Brain microvascular endothelial cell (primary cell): ENCODE measurements at regions not wholly inside any gene's neighbourhood (a gene's known extent, or its start where the extent isn't known, plus 50 kb on each side); places are given as distances from the start of the nearest gene placed in this dataset.

Experiments used
- DNase-seq: peaks from one replicate; pipeline ENCODE4 v3.0.0-alpha.2; 2020
- H3K27ac ChIP-seq: fragments of 250-450 bp; sonication (Bioruptor Pico); 2 replicates; pipeline ENCODE4 v1.5.1; 2020; ENCODE audit warnings: mild to moderate bottlenecking, moderate library complexity
- H3K27me3 ChIP-seq: fragments of 250-450 bp; sonication (Bioruptor Pico); replicated peaks from 2 replicates; pipeline ENCODE4 v1.5.1; 2020; ENCODE audit warnings: mild to moderate bottlenecking
- H3K36me3 ChIP-seq: fragments of 250-450 bp; sonication (Bioruptor Pico); replicated peaks from 2 replicates; pipeline ENCODE4 v1.5.1; 2020; ENCODE audit warnings: mild to moderate bottlenecking
- H3K4me3 ChIP-seq: 2 replicates; pipeline ENCODE4 v1.5.1; 2011; ENCODE audit warnings: low read depth, mild to moderate bottlenecking, control low read depth, low read length, moderate library complexity
- in situ Hi-C: cut with HindIII; loops from 2 replicates; pipeline ENCODE4 v1.10.0; 2017; ENCODE audit warnings: low sequenced_read_pairs, low pct_ligation_motif_present
- TF ChIP-seq, protein P1 (sequence below): IDR thresholded peaks from 2 replicates; pipeline ENCODE4 v1.5.1; 2011; ENCODE audit warnings: low read depth, mild to moderate bottlenecking, moderate library complexity, low read length, control low read depth, inconsistent platforms; ENCODE audit errors: missing control alignments

DNA sequence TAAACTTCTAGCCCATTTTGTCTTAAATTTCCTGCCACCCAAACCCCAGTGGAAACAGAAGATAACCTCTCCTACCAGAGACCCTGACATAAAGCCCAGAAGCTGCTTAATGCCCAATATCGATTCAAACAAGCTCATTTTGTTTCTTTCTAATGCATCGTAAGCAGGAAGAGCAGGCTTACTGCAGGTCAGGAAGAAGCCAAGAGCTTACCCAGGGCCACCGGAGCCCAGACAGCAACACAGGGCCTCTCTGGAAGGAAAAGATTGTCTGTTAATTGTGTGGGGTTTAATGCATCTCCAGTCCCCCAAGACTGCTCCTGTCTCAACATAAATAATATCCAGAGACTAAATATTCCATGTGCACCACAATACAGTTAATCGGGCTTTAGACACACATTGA lies 177.3 kb upstream of the NOCT start:
- no peak for DNase-seq
- in situ Hi-C loops = no loop called here
- no peak overlapping the region for H3K4me3 ChIP-seq
- TF ChIP-seq, protein P1, sequence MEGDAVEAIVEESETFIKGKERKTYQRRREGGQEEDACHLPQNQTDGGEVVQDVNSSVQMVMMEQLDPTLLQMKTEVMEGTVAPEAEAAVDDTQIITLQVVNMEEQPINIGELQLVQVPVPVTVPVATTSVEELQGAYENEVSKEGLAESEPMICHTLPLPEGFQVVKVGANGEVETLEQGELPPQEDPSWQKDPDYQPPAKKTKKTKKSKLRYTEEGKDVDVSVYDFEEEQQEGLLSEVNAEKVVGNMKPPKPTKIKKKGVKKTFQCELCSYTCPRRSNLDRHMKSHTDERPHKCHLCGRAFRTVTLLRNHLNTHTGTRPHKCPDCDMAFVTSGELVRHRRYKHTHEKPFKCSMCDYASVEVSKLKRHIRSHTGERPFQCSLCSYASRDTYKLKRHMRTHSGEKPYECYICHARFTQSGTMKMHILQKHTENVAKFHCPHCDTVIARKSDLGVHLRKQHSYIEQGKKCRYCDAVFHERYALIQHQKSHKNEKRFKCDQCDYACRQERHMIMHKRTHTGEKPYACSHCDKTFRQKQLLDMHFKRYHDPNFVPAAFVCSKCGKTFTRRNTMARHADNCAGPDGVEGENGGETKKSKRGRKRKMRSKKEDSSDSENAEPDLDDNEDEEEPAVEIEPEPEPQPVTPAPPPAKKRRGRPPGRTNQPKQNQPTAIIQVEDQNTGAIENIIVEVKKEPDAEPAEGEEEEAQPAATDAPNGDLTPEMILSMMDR = no peak
- no peaks in the 10 kb centered on the region for H3K27me3 ChIP-seq
- H3K36me3 ChIP-seq = no peaks in the 10 kb centered on the region
- H3K27ac ChIP-seq = no peak overlapping the region

DNA sequence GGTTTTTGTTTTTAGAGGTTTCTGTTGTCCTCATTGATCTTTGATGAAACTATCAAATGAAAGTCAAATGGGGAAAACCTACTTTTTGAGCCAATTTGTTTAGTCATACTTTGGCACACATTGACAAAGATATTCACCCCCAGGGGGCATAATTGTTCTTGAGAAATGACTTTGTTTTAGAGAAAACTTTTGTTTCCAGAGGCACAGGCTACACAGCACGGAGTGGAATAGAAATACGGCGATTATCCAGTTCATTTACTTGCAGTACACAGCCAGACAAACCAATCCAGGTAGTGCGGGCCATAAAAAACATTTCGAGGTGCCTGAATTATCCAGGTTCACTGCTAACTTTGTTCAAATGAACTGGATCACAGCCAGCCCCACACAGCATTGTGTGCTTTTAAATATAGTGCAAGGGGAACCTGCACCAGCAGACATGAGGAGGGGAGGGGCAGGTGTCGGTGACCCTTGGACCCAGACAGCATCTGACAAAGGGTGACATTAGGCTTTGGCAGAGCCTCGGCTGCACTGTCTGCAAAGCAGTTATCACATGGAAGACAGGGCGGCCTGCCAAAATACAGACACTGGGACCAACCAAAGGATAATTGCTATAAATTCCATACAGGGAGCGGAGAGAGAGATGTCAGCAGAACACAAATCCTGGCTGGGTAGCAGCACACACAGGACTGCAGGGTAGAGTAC lies 179.6 kb upstream of the NOCT start:
- Histone ChIP-seq H3K27ac (no peak overlapping the region), H3K36me3 (no peaks in the 10 kb centered on the region), H3K27me3 (no peaks in the 10 kb centered on the region), H3K4me3 (no peak overlapping the region)
- TF ChIP-seq, protein P1 = no peak
- DNase-seq = peak; percentile 39
- in situ Hi-C loops = no loop called here

DNA sequence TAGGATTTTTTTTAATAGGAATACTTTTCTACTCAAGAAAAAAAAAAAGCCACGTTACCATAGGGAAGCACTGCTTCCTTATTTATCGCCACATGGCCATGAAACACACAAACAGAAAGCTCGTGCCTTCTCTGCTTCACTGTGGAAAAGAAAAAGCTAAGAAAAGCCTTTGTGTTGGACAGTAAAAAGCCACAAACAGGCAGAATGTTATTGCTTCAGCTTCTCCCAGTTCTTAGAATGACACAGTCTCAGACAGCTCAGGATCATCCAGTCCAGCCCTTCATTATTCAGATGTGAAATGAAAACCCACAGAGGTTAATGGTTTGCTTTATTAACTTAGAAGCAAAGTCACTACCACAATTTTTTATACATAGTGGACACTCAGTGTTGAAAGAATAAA lies 181.6 kb upstream of the NOCT start:
- TF ChIP-seq, protein P1 = no peak
- DNase-seq = no peak
- in situ Hi-C loops = no loop called here

DNA sequence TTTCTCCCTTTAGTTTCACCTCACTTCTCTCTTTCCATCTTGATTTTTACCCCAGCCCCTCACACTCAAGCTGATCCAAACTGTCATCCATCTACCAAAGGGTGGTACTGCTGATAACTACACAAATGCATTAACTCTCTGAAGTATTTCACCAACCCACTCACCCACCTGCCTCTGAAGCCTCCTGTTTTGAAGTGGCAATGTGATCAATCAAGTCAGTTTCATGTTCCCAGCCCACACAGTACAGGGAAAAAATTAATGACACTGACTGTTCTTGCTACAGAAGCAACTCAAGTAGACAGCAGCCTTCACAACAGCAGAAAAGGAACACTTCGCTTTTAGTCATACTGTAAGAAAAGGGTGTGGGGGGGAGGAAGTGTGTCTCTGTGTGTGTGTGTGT lies 183.0 kb upstream of the NOCT start:
- Histone ChIP-seq H3K27me3 (no peaks in the 10 kb centered on the region), H3K27ac (no peak overlapping the region), H3K4me3 (no peak overlapping the region), H3K36me3 (no peaks in the 10 kb centered on the region)
- no peak for DNase-seq
- in situ Hi-C loops = no loop called here
- TF ChIP-seq, protein P1 = no peak

More for the DNA sequence above, 181.6 kb upstream of the NOCT start:
- H3K27ac ChIP-seq = no peak overlapping the region
- H3K36me3 ChIP-seq = no peaks in the 10 kb centered on the region
- no peak overlapping the region for H3K4me3 ChIP-seq
- no peaks in the 10 kb centered on the region for H3K27me3 ChIP-seq

DNA sequence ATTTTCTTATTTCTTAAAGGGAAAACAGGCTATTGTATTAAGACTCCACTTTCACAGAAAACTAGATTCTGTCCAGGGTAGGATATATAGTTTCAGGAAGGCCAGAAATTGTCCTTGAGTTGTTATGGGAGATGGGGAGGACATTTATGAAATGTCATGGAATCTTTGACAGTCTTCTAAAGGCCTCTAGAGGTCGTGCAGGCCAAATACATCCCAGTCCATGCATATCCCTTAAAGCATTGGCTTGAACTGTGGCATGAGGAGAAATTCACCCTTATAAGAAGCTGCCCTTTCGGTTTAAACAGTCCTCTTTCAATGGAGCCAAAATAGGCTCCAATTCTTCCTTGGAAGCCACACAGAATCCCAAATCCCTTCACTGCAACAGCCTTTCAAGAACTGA lies 183.6 kb upstream of the NOCT start:
- no peak overlapping the region for H3K4me3 ChIP-seq
- in situ Hi-C loops = no loop called here
- TF ChIP-seq, protein P1 = peak; percentile 7
- no peaks in the 10 kb centered on the region for H3K27me3 ChIP-seq
- DNase-seq = no peak
- no peaks in the 10 kb centered on the region for H3K36me3 ChIP-seq
- H3K27ac ChIP-seq = no peak overlapping the region

DNA sequence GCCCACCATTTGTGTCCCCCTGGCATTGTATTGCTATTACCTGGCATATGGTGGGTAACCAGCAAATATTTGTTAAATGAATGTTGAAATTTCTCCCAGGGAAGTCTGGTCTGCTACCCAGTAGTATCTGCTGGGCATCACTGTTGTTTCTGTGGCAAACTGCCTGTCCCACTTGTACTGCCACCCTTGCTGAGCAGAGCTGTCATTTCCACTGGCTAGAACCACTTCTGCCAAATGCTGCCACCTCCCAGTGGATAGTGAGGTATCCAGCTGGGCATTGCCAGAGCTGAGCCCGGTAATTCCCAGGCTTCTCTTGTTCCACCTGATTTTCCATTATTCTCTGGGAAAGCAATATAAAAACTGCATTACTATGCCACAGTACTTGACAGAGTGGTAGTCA lies 186.7 kb upstream of the NOCT start:
- H3K4me3 ChIP-seq = no peak overlapping the region
- DNase-seq = no peak
- in situ Hi-C loops = no loop called here
- no peaks in the 10 kb centered on the region for H3K36me3 ChIP-seq
- no peaks in the 10 kb centered on the region for H3K27me3 ChIP-seq
- TF ChIP-seq, protein P1 = no peak
- no peak overlapping the region for H3K27ac ChIP-seq
